K562 (cell line): ENCODE measurements at regions not wholly inside any gene's neighbourhood (a gene's known extent, or its start where the extent isn't known, plus 50 kb on each side); places are given as distances from the start of the nearest gene placed in this dataset.

Source experiments
- EHMT2 ChIP-seq: fragments of 450-650 bp; IDR thresholded peaks from 2 replicates; pipeline ENCODE4 v1.6.1; 2018; ENCODE audit warnings: antibody characterized with exemption
- EP300 ChIP-seq: IDR thresholded peaks from 2 replicates; pipeline ENCODE4 v1.6.1; 2012; ENCODE audit warnings: low read length, improper control_type of control experiment
- ESRRA ChIP-seq: fragments of 450-650 bp; IDR thresholded peaks from 2 replicates; pipeline ENCODE4 v1.6.1; 2014; ENCODE audit warnings: low read depth, mild to moderate bottlenecking, moderate library complexity, borderline replicate concordance
- FOXK2 ChIP-seq, 2 experiments: fragments of 450-650 bp; IDR thresholded peaks in 1 of 2; conservative IDR thresholded peaks in 1 of 2; 2 replicates each; pipeline ENCODE4 v1.6.1; 2016; ENCODE audit warnings: low read depth in 2 of 2, mild to moderate bottlenecking in 1 of 2
- JUND ChIP-seq, 2 experiments: IDR thresholded peaks; 2 replicates in 1 of 2; 3 replicates in 1 of 2; pipeline ENCODE4 v1.6.1; 2011; ENCODE audit warnings: borderline replicate concordance in 2 of 2, low read depth in 2 of 2, low read length in 2 of 2, improper control_type of control experiment in 1 of 2, missing biosample characterization in 1 of 2, missing genetic modification characterization in 1 of 2, missing genetic modification reagents in 1 of 2
- L3MBTL2 ChIP-seq: fragments of 450-650 bp; IDR thresholded peaks from 2 replicates; pipeline ENCODE4 v1.6.1; 2016; ENCODE audit warnings: mild to moderate bottlenecking, moderate library complexity
- NCOR1 ChIP-seq: fragments of 450-650 bp; IDR thresholded peaks from 2 replicates; pipeline ENCODE4 v1.6.1; 2016; ENCODE audit warnings: mild to moderate bottlenecking, moderate library complexity
- POLR2H ChIP-seq: IDR thresholded peaks from 2 replicates; pipeline ENCODE4 v1.6.1; 2016; ENCODE audit warnings: missing genetic modification characterization, low read depth, mild to moderate bottlenecking, control low read depth, missing compliant biosample characterization, moderate library complexity
- ZNF785 ChIP-seq: fragments of 250-450 bp; sonication (Bioruptor Pico); IDR thresholded peaks from 2 replicates; pipeline ENCODE4 v1.4.0; 2020; ENCODE audit warnings: mild to moderate bottlenecking

DNA sequence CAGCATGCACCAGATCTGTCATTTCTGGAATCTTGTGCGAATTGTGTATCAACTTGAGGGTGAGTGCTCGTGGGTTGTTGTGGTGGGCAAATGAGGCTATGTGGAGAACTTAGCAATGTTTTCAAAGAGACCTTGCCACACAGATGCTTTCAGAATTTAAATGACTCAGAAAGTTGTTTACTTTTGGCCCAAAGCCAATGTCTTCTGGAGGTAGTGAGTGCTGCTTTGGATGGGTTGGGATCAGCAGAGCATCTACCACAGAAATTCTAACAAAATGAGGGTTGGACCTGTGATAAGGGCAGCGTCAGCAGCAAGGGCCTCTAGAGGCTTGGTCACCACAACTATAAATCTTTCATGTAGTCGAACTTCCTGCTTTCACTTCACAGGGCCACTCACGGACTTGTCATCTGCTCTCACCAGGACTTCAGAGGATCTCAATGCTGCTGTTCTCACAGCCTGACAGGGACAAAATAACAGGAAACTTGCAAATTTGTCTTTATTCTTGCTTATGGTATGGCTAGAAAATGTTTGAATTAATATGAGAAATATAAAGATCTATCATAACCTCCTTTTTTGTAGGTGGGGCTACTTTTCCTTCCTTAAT is 111.4 kb downstream of the DACT1 start (continued):
- TF ChIP-seq JUND (IDR thresholded peaks at IDR 0.05; ENCODE audit: borderline replicate concordance, low read depth, low read length): peak; percentile 56
- peak; percentile 68; the same call in 2 of the 3 replicates for TF ChIP-seq JUND (tag; IDR thresholded peaks at IDR 0.05; ENCODE audit: borderline replicate concordance, low read depth, low read length)
- TF ChIP-seq FOXK2 (conservative IDR thresholded peaks at IDR 0.05 in 1 of 2, IDR thresholded peaks at IDR 0.05 in 1 of 2; ENCODE audit: low read depth in 2 of 2): peak in 1 of 2 experiments; percentile 19; a peak in 1 of 4 replicates
- TF ChIP-seq NCOR1: 0 out of 2 replicates have a peak, but pooled peaks have one; percentile 16
- TF ChIP-seq EHMT2: 0 out of 2 replicates have a peak, but pooled peaks have one; percentile 51
- 0 out of 2 replicates have a peak, but pooled peaks have one; percentile 26 for TF ChIP-seq EP300
- peak; percentile 59; the same call in 1 of the 2 replicates for TF ChIP-seq ESRRA
- 0 out of 2 replicates have a peak, but pooled peaks have one; percentile 13 for TF ChIP-seq L3MBTL2
- TF ChIP-seq POLR2H: peak; percentile 51; the same call in 1 of the 2 replicates
- TF ChIP-seq ZNF785 (CRISPR knock-in tag): no peak
